ENCODE measurements at regions not wholly inside any gene's neighbourhood (a gene's known extent, or its start where the extent isn't known, plus 50 kb on each side); places are given as distances from the start of the nearest gene placed in this dataset.

- TF ChIP-seq CTCF (IDR thresholded peaks at IDR 0.05) (no peak), POLR2A (IDR thresholded peaks at IDR 0.05) (no peak), EP300 (IDR thresholded peaks at IDR 0.05) (no peak)
These were observed 345.6 kb downstream of the CTTN start for GRCh38 chr11:70743941-70744351.
